GM12878 (cell line): ENCODE measurements at regions not wholly inside any gene's neighbourhood (a gene's known extent, or its start where the extent isn't known, plus 50 kb on each side); places are given as distances from the start of the nearest gene placed in this dataset.

Experiments used
- ATAC-seq: fragments of 200-7000 bp; cut with Tn5 transposase; 3 replicates; pipeline ENCODE4 v1.9.1; 2020; ENCODE audit warnings: mild to moderate bottlenecking, moderate library complexity
- BruUV-seq: library from RNA; stranded (reverse); fragments of 400-500 nt; replicated peaks from 2 replicates; lab custom pipeline; 2021; lab: Mats Ljungman, UMichigan
- CTCF ChIA-PET: fragments of 300-600 bp; sonication (Branson Sonifier 250); formaldehyde crosslinking; extraction: SDS; loops from one replicate; lab custom pipeline; 2021; ENCODE audit warnings: inconsistent platforms; lab: Yijun Ruan, JAX
- POLR2A ChIA-PET: fragments of 350-600 bp; formaldehyde crosslinking; extraction: SDS; loops from one replicate; lab custom pipeline; 2021; ENCODE audit warnings: inconsistent platforms; lab: Charles Lee
- RAD21 ChIA-PET: fragments of 300-600 bp; sonication (Branson Sonifier 250); formaldehyde crosslinking; loops from one replicate; lab custom pipeline; 2023; ENCODE audit warnings: antibody characterized with exemption; ENCODE audit not compliant: unreplicated experiment; lab: Charles Lee
- SMC1A ChIA-PET: fragments of 300-600 bp; sonication (Branson Sonifier 250); formaldehyde crosslinking; loops from one replicate; lab custom pipeline; 2023; ENCODE audit not compliant: unreplicated experiment, uncharacterized antibody; lab: Charles Lee
- DNase-seq: peaks from one replicate; pipeline ENCODE4 v3.0.0-alpha.2; 2011; ENCODE audit warnings: low read depth, low spot score
- FAIRE-seq: peaks from 3 replicates; lab custom pipeline; 2011; peaks lifted over from hg19 to GRCh38; lab: Jason Lieb, UNC
- H2AFZ ChIP-seq: 2 replicates; pipeline ENCODE4 v1.6.0; 2011; ENCODE audit warnings: low read depth, low read length, control low read depth; ENCODE audit not compliant: control insufficient read depth
- H3K27ac ChIP-seq: 2 replicates; pipeline ENCODE4 v1.5.1; 2011; ENCODE audit warnings: control low read depth; ENCODE audit not compliant: control insufficient read depth, insufficient read depth
- H3K27me3 ChIP-seq, 2 experiments: replicated peaks in 1 of 2; 2 replicates each; pipeline versions ENCODE4 v1.6.0 to v1.6.1; 2011; ENCODE audit warnings: low read length in 1 of 2; ENCODE audit not compliant: control insufficient read depth in 2 of 2, insufficient read depth in 2 of 2
- H3K36me3 ChIP-seq, 2 experiments: 2 replicates each; pipeline ENCODE4 v1.5.1; 2011; ENCODE audit warnings: low read length in 1 of 2; ENCODE audit not compliant: control insufficient read depth in 2 of 2, insufficient read depth in 2 of 2
- H3K4me1 ChIP-seq: 2 replicates; pipeline ENCODE4 v1.6.1; 2011; ENCODE audit warnings: mild to moderate bottlenecking, low read length, moderate library complexity, mixed read lengths; ENCODE audit not compliant: control insufficient read depth, insufficient read depth
- H3K4me2 ChIP-seq: 2 replicates; pipeline ENCODE4 v1.6.0; 2011; ENCODE audit warnings: control low read depth; ENCODE audit not compliant: control insufficient read depth, insufficient read depth
- H3K4me3 ChIP-seq: fragments of 200-600 bp; sonication (generic); 2 replicates; pipeline ENCODE4 v1.5.1; 2016
- H3K79me2 ChIP-seq: 2 replicates; pipeline ENCODE4 v1.6.0; 2011; ENCODE audit warnings: low read length; ENCODE audit not compliant: control insufficient read depth, insufficient read depth
- H3K9ac ChIP-seq: 2 replicates; pipeline ENCODE4 v1.8.0; 2011; ENCODE audit warnings: low read length, control low read depth, mixed read lengths; ENCODE audit not compliant: control insufficient read depth, insufficient read depth
- H3K9me3 ChIP-seq: replicated peaks from 3 replicates; pipeline ENCODE4 v1.5.1; 2011; ENCODE audit warnings: mild to moderate bottlenecking, low read length; ENCODE audit not compliant: control insufficient read depth, insufficient read depth
- H4K20me1 ChIP-seq: 2 replicates; pipeline ENCODE4 v1.6.0; 2011; ENCODE audit not compliant: control insufficient read depth, insufficient read depth
- BRCA1 ChIP-seq: IDR thresholded peaks from 2 replicates; pipeline ENCODE4 v1.6.1; 2011; ENCODE audit warnings: low read depth, low read length, improper control_type of control experiment
- ELK1 ChIP-seq: IDR thresholded peaks from 2 replicates; pipeline ENCODE4 v1.6.1; 2012; ENCODE audit warnings: low read depth, low read length, improper control_type of control experiment
- FOXK2 ChIP-seq: fragments of 450-650 bp; IDR thresholded peaks from 2 replicates; pipeline ENCODE4 v1.6.1; 2017; ENCODE audit warnings: mild to moderate bottlenecking, moderate library complexity
- IRF5 ChIP-seq: fragments of 450-650 bp; IDR thresholded peaks from 2 replicates; pipeline ENCODE4 v1.6.1; 2017; ENCODE audit warnings: borderline replicate concordance
- JUND ChIP-seq: IDR thresholded peaks from 2 replicates; pipeline ENCODE4 v1.6.1; 2012; ENCODE audit warnings: low read depth, mild to moderate bottlenecking, low read length, improper control_type of control experiment, moderate library complexity
- MTA3 ChIP-seq: IDR thresholded peaks from 2 replicates; pipeline ENCODE4 v1.6.1; 2012; ENCODE audit warnings: low read length, inconsistent platforms, borderline replicate concordance
- WGBS: methylation state at CpG from one replicate; pipeline ENCODE4 v1.1.6; 2016; ENCODE audit warnings: low lambda C conversion rate; ENCODE audit not compliant: insufficient replicate concordance, insufficient coverage; ENCODE audit errors: missing lambda C conversion rate; 5-methylcytosine and 5-hydroxymethylcytosine counted together
- in situ Hi-C: fragments of 300-500 bp; cut with MboI; formaldehyde crosslinking; loops from 9 replicates; pipeline ENCODE4 v1.14.3; 2018; ENCODE audit warnings: mixed read lengths
- intact Hi-C: fragments of 100-400 bp; cut with micrococcal nuclease; formaldehyde crosslinking; loops from one replicate; pipeline ENCODE4 v1.14.2; 2022; ENCODE audit not compliant: unreplicated experiment

DNA sequence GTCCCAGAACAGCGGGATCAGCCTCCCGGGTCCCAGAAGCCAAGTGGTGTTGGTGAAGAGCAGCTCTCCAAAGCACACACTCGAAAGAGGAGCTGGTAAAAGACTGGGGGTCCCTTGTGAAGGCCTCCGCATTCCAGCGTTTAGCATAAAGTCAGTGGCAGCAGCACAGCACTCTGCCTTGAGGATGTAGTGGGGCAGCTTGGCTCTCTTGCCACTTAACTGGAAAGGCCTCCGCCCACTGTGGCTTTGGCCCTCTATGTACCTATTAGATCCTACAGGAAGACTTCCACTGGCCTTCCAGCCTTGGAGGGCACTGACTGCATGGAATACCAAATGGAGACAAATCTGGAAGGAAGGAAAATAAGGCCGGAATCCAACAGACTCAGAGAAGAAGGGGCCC lies 1455.3 kb downstream of the BRD1 start (continued):
- TF ChIP-seq ELK1, result no peak
- TF ChIP-seq BRCA1, result no peak
- TF ChIP-seq FOXK2, result no peak
- TF ChIP-seq IRF5, result no peak
- no peak for TF ChIP-seq MTA3

GRCh38 chr22:48371391-48371790 lies 1456.3 kb downstream of the BRD1 start:
- H2AFZ ChIP-seq, result no peak overlapping the region
- ATAC-seq (no peak), DNase-seq (no peak), FAIRE-seq (no peak)
- in situ Hi-C loops (no loop called here), intact Hi-C loops (no loop called here)
- H3K36me3 ChIP-seq, result no peaks in the 10 kb centered on the region
- BruUV-seq, result no TSS peak
- H4K20me1 ChIP-seq, result no peaks in the 10 kb centered on the region
- no peaks in the 10 kb centered on the region; the same call in 2 of the 3 replicates for H3K9me3 ChIP-seq
- no peak overlapping the region for H3K9ac ChIP-seq
- CTCF ChIA-PET, result no interaction called here
- H3K27me3 ChIP-seq, result no peaks in the 10 kb centered on the region
- SMC1A ChIA-PET, result no interaction called here
- WGBS, result 17% methylated on average over 7 of the region's 7 CpGs
- H3K4me1 ChIP-seq, result no peaks in the 10 kb centered on the region
- TF ChIP-seq JUND, result no peak
- TF ChIP-seq, all 136 proteins: peak for 0
- H3K27ac ChIP-seq, result no peak overlapping the region
- no peak overlapping the region for H3K4me3 ChIP-seq
- H3K79me2 ChIP-seq, result no peaks in the 10 kb centered on the region
- ChIA-PET POLR2A (no interaction called here), RAD21 (no interaction called here)
- no peak overlapping the region for H3K4me2 ChIP-seq
